Neural progenitor cell (in vitro differentiated cells): ENCODE measurements at regions not wholly inside any gene's neighbourhood (a gene's known extent, or its start where the extent isn't known, plus 50 kb on each side); places are given as distances from the start of the nearest gene placed in this dataset.

ENCODE experiments used
- DNase-seq: peaks from one replicate; pipeline ENCODE4 v3.0.0-alpha.2; 2016; ENCODE audit warnings: low spot score
- H2AFZ ChIP-seq: fragments of 200-600 bp; sonication (generic); replicated peaks from 2 replicates; pipeline ENCODE4 v1.6.1; 2016; ENCODE audit warnings: antibody characterized with exemption
- H3F3A ChIP-seq: fragments of 200-600 bp; sonication (generic); 2 replicates; pipeline ENCODE4 v1.6.1; 2016; ENCODE audit warnings: antibody characterized with exemption, low read depth
- H3K27ac ChIP-seq: fragments of 200-600 bp; sonication (generic); 2 replicates; pipeline ENCODE4 v1.5.1; 2016; ENCODE audit warnings: mild to moderate bottlenecking
- H3K27me3 ChIP-seq: fragments of 200-600 bp; sonication (generic); 2 replicates; pipeline ENCODE4 v1.6.1; 2016; ENCODE audit warnings: mild to moderate bottlenecking, moderate library complexity
- H3K36me3 ChIP-seq: fragments of 200-600 bp; sonication (generic); 2 replicates; pipeline ENCODE4 v1.5.1; 2016
- H3K4me1 ChIP-seq: fragments of 200-600 bp; sonication (generic); 2 replicates; pipeline ENCODE4 v1.6.1; 2016; ENCODE audit warnings: mixed run types
- H3K4me2 ChIP-seq: fragments of 200-600 bp; sonication (generic); 2 replicates; pipeline ENCODE4 v1.6.1; 2016
- H3K4me3 ChIP-seq: fragments of 200-600 bp; sonication (generic); 2 replicates; pipeline ENCODE4 v1.5.1; 2016
- H3K79me2 ChIP-seq: fragments of 200-600 bp; sonication (generic); 2 replicates; pipeline ENCODE4 v1.6.1; 2016; ENCODE audit warnings: low read depth
- H3K9ac ChIP-seq: fragments of 200-600 bp; sonication (generic); 2 replicates; pipeline ENCODE4 v1.6.1; 2016
- H3K9me3 ChIP-seq: fragments of 200-600 bp; sonication (generic); 2 replicates; pipeline ENCODE4 v1.5.1; 2016; ENCODE audit warnings: low read depth
- H4K20me1 ChIP-seq: fragments of 200-600 bp; sonication (generic); 2 replicates; pipeline ENCODE4 v1.6.1; 2016; ENCODE audit warnings: low read depth
- H3K27ac Mint-ChIP-seq: 3 replicates; pipeline ENCODE4 v1.8.0; 2021; ENCODE audit warnings: mixed read lengths
- H3K27me3 Mint-ChIP-seq: 2 replicates; pipeline ENCODE4 v1.8.0; 2022; ENCODE audit warnings: low read depth, mild to moderate bottlenecking, inconsistent platforms, moderate library complexity, mixed read lengths; ENCODE audit not compliant: insufficient read depth
- H3K36me3 Mint-ChIP-seq: 3 replicates; pipeline ENCODE4 v1.8.0; 2021; ENCODE audit warnings: mixed read lengths
- H3K4me1 Mint-ChIP-seq: 3 replicates; pipeline ENCODE4 v1.8.0; 2021; ENCODE audit warnings: mixed read lengths
- H3K4me3 Mint-ChIP-seq: 3 replicates; pipeline ENCODE4 v1.8.0; 2021; ENCODE audit warnings: mild to moderate bottlenecking, moderate library complexity, mixed read lengths
- H3K9me3 Mint-ChIP-seq: 3 replicates; pipeline ENCODE4 v1.8.0; 2020; ENCODE audit warnings: mixed read lengths
- EZH2 ChIP-seq: fragments of 200-600 bp; sonication (generic); IDR thresholded peaks from 2 replicates; pipeline ENCODE4 v1.6.1; 2017; ENCODE audit warnings: antibody characterized with exemption, mild to moderate bottlenecking, moderate library complexity
- EZH2phosphoT487 ChIP-seq: fragments of 200-600 bp; sonication (generic); IDR thresholded peaks from 2 replicates; pipeline ENCODE4 v1.6.1; 2017; ENCODE audit warnings: antibody characterized with exemption
- TF ChIP-seq, protein P1 (sequence below): fragments of 200-600 bp; sonication (generic); IDR thresholded peaks from 2 replicates; pipeline ENCODE4 v1.5.1; 2017; ENCODE audit warnings: antibody characterized with exemption, mild to moderate bottlenecking

- peak overlapping the region; percentile 9 for H2AFZ ChIP-seq
Observed at GRCh38 chr5:144945503-144945902, 774.8 kb downstream of the KCTD16 start.

DNA sequence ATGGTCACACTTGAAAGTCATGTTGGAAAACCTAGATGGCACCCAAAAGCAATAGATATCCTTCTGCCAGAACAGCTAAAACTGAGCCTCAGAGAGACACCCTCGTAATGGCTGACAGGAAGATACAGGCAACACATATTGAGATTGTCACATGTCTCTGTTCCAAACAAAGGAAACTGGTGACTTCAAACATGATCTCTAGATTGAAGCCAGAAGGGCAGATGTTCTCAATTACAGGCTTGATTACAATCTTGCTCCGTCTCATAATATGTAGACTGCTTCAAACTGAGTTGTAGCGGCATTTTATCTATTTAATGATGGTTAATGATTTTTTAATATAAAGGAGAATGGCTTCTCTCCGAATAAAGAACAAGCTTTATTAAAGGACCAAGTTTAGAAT is 774.3 kb downstream of the KCTD16 start:
- TF ChIP-seq EZH2 (no peak), EZH2phosphoT487 (no peak)

More at GRCh38 chr5:144945503-144945902, 774.8 kb downstream of the KCTD16 start:
- peaks cover 12% of the 10 kb centered on the region for H3K4me1 ChIP-seq
- H3K9ac ChIP-seq: no peak overlapping the region
- Mint-ChIP-seq H3K27me3 (no peaks in the 10 kb centered on the region), H3K9me3 (no peaks in the 10 kb centered on the region), H3K36me3 (no peaks in the 10 kb centered on the region), H3K27ac (no peak overlapping the region), H3K4me1 (peaks cover 8% of the 10 kb centered on the region), H3K4me3 (no peak overlapping the region)
- H3K9me3 ChIP-seq: no peaks in the 10 kb centered on the region
- peak; percentile 55 for DNase-seq
- H3K79me2 ChIP-seq: no peaks in the 10 kb centered on the region
- no peaks in the 10 kb centered on the region for H3F3A ChIP-seq
- H3K27ac ChIP-seq: no peak overlapping the region
- TF ChIP-seq EZH2: no peak
- no peak for TF ChIP-seq EZH2phosphoT487
- TF ChIP-seq, protein P1, sequence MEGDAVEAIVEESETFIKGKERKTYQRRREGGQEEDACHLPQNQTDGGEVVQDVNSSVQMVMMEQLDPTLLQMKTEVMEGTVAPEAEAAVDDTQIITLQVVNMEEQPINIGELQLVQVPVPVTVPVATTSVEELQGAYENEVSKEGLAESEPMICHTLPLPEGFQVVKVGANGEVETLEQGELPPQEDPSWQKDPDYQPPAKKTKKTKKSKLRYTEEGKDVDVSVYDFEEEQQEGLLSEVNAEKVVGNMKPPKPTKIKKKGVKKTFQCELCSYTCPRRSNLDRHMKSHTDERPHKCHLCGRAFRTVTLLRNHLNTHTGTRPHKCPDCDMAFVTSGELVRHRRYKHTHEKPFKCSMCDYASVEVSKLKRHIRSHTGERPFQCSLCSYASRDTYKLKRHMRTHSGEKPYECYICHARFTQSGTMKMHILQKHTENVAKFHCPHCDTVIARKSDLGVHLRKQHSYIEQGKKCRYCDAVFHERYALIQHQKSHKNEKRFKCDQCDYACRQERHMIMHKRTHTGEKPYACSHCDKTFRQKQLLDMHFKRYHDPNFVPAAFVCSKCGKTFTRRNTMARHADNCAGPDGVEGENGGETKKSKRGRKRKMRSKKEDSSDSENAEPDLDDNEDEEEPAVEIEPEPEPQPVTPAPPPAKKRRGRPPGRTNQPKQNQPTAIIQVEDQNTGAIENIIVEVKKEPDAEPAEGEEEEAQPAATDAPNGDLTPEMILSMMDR: no peak
- H3K4me2 ChIP-seq: peak overlapping the region; percentile 9
- no peaks in the 10 kb centered on the region for H3K27me3 ChIP-seq
- no peak overlapping the region for H3K4me3 ChIP-seq
- H4K20me1 ChIP-seq: no peaks in the 10 kb centered on the region
- H3K36me3 ChIP-seq: no peaks in the 10 kb centered on the region

GRCh38 chr5:144941004-144941403 is 770.3 kb downstream of the KCTD16 start:
- H3K27ac Mint-ChIP-seq: no peak overlapping the region
- no peaks in the 10 kb centered on the region for H3K36me3 Mint-ChIP-seq
- no peaks in the 10 kb centered on the region for H3K27me3 Mint-ChIP-seq

More for the DNA sequence above, 774.3 kb downstream of the KCTD16 start:
- no peak overlapping the region for H3K4me3 ChIP-seq
- no peaks in the 10 kb centered on the region for H3K79me2 ChIP-seq
- no peak overlapping the region for H3K27ac ChIP-seq
- H3K9me3 ChIP-seq: no peaks in the 10 kb centered on the region
- H3K9ac ChIP-seq: no peak overlapping the region
- H3F3A ChIP-seq: no peaks in the 10 kb centered on the region
- Mint-ChIP-seq H3K4me3 (no peak overlapping the region), H3K9me3 (no peaks in the 10 kb centered on the region), H3K27me3 (no peaks in the 10 kb centered on the region), H3K4me1 (peaks cover 8% of the 10 kb centered on the region), H3K27ac (no peak overlapping the region), H3K36me3 (no peaks in the 10 kb centered on the region)
- no peak overlapping the region for H3K4me2 ChIP-seq
- H3K27me3 ChIP-seq: no peaks in the 10 kb centered on the region
- H3K4me1 ChIP-seq: peaks cover 12% of the 10 kb centered on the region
- H2AFZ ChIP-seq: no peak overlapping the region
- DNase-seq: no peak
- no peaks in the 10 kb centered on the region for H4K20me1 ChIP-seq
- no peaks in the 10 kb centered on the region for H3K36me3 ChIP-seq

GRCh38 chr5:144918371-144918770 is 747.7 kb downstream of the KCTD16 start:
- no peaks in the 10 kb centered on the region for H3K27me3 ChIP-seq
- no peak overlapping the region for H2AFZ ChIP-seq
- no peak overlapping the region for H3K27ac Mint-ChIP-seq
- DNase-seq: no peak
- no peaks in the 10 kb centered on the region for H3K9me3 ChIP-seq
- no peaks in the 10 kb centered on the region for H3K4me1 ChIP-seq
- no peaks in the 10 kb centered on the region for H3K9me3 Mint-ChIP-seq
- H3K4me2 ChIP-seq: no peak overlapping the region
- H3K4me1 Mint-ChIP-seq: no peaks in the 10 kb centered on the region
- no peaks in the 10 kb centered on the region for H3K79me2 ChIP-seq
- no peak overlapping the region for H3K9ac ChIP-seq
- H3K27ac ChIP-seq: no peak overlapping the region
- no peaks in the 10 kb centered on the region for H3K36me3 Mint-ChIP-seq
- no peak overlapping the region for H3K4me3 ChIP-seq
- H3K36me3 ChIP-seq: no peaks in the 10 kb centered on the region
- H3K4me3 Mint-ChIP-seq: no peak overlapping the region
- TF ChIP-seq EZH2: no peak
- TF ChIP-seq EZH2phosphoT487: no peak
- TF ChIP-seq, protein P1: no peak
- H3K27me3 Mint-ChIP-seq: peaks cover 2% of the 10 kb centered on the region
- no peaks in the 10 kb centered on the region for H4K20me1 ChIP-seq
- no peaks in the 10 kb centered on the region for H3F3A ChIP-seq

More at GRCh38 chr5:144941004-144941403, 770.3 kb downstream of the KCTD16 start:
- Histone ChIP-seq H4K20me1 (no peaks in the 10 kb centered on the region), H2AFZ (no peak overlapping the region), H3K9me3 (no peaks in the 10 kb centered on the region), H3K4me1 (peaks cover 11% of the 10 kb centered on the region), H3K9ac (no peak overlapping the region), H3K27ac (no peak overlapping the region), H3K79me2 (no peaks in the 10 kb centered on the region), H3K4me2 (no peak overlapping the region), H3K27me3 (no peaks in the 10 kb centered on the region), H3K4me3 (no peak overlapping the region), H3K36me3 (no peaks in the 10 kb centered on the region), H3F3A (no peaks in the 10 kb centered on the region)
- no peak overlapping the region for H3K4me3 Mint-ChIP-seq
- TF ChIP-seq EZH2: no peak
- TF ChIP-seq, protein P1: no peak
- no peak for TF ChIP-seq EZH2phosphoT487
- no peak for DNase-seq
- H3K9me3 Mint-ChIP-seq: no peaks in the 10 kb centered on the region
- peaks cover 8% of the 10 kb centered on the region for H3K4me1 Mint-ChIP-seq
